ENCODE measurements at regions not wholly inside any gene's neighbourhood (a gene's known extent, or its start where the extent isn't known, plus 50 kb on each side); places are given as distances from the start of the nearest gene placed in this dataset.

GRCh38 chr13:57224414-57224813 lies 57.4 kb downstream of the PRR20E start:
- H3K36me3 ChIP-seq (ENCODE audit: control insufficient read depth, insufficient read depth, low read length): no peaks in the 10 kb centered on the region
- no peak for TF ChIP-seq CTCF (IDR thresholded peaks at IDR 0.05; ENCODE audit: insufficient read depth, low read length, severe bottlenecking)
- no peaks in the 10 kb centered on the region for H3K27me3 ChIP-seq (ENCODE audit: control insufficient read depth, insufficient read depth, low read length)
- no peak overlapping the region for H3K4me3 ChIP-seq (ENCODE audit: low read depth, low read length)
- FAIRE-seq (no peak), DNase-seq (ENCODE audit: low read depth) (no peak)

- Histone ChIP-seq H3K36me3 (ENCODE audit: control insufficient read depth, insufficient read depth, low read length) (no peaks in the 10 kb centered on the region), H3K27me3 (ENCODE audit: control insufficient read depth, insufficient read depth, low read length) (no peaks in the 10 kb centered on the region), H3K4me3 (ENCODE audit: low read depth, low read length) (no peak overlapping the region)
- no peak for TF ChIP-seq CTCF (IDR thresholded peaks at IDR 0.05; ENCODE audit: insufficient read depth, low read length, severe bottlenecking)
- DNase-seq (ENCODE audit: low read depth) (no peak), FAIRE-seq (no peak)
These were observed 83.5 kb downstream of the PRR20E start for GRCh38 chr13:57250472-57250871.

GRCh38 chr13:57253551-57253950 lies 86.6 kb downstream of the PRR20E start:
- H3K4me3 ChIP-seq (ENCODE audit: low read depth, low read length): no peak overlapping the region
- no peak for TF ChIP-seq CTCF (IDR thresholded peaks at IDR 0.05; ENCODE audit: insufficient read depth, low read length, severe bottlenecking)
- DNase-seq (ENCODE audit: low read depth): no peak
- no peak for FAIRE-seq
- no peaks in the 10 kb centered on the region for H3K36me3 ChIP-seq (ENCODE audit: control insufficient read depth, insufficient read depth, low read length)
- no peaks in the 10 kb centered on the region for H3K27me3 ChIP-seq (ENCODE audit: control insufficient read depth, insufficient read depth, low read length)

- no peak for FAIRE-seq
These were observed 98.0 kb downstream of the PRR20E start for GRCh38 chr13:57264965-57265364.

GRCh38 chr13:57270493-57270892 lies 103.5 kb downstream of the PRR20E start:
- TF ChIP-seq CTCF (IDR thresholded peaks at IDR 0.05; ENCODE audit: insufficient read depth, low read length, severe bottlenecking): no peak
- DNase-seq (ENCODE audit: low read depth): no peak
- Histone ChIP-seq H3K27me3 (ENCODE audit: control insufficient read depth, insufficient read depth, low read length) (no peaks in the 10 kb centered on the region), H3K36me3 (ENCODE audit: control insufficient read depth, insufficient read depth, low read length) (no peaks in the 10 kb centered on the region), H3K4me3 (ENCODE audit: low read depth, low read length) (no peak overlapping the region)
- FAIRE-seq: no peak

More at GRCh38 chr13:57264965-57265364, 98.0 kb downstream of the PRR20E start:
- Histone ChIP-seq H3K36me3 (ENCODE audit: control insufficient read depth, insufficient read depth, low read length) (no peaks in the 10 kb centered on the region), H3K27me3 (ENCODE audit: control insufficient read depth, insufficient read depth, low read length) (no peaks in the 10 kb centered on the region), H3K4me3 (ENCODE audit: low read depth, low read length) (no peak overlapping the region)
- no peak for TF ChIP-seq CTCF (IDR thresholded peaks at IDR 0.05; ENCODE audit: insufficient read depth, low read length, severe bottlenecking)
- no peak for DNase-seq (ENCODE audit: low read depth)

- DNase-seq (ENCODE audit: low read depth) (no peak), FAIRE-seq (no peak)
- no peak for TF ChIP-seq CTCF (IDR thresholded peaks at IDR 0.05; ENCODE audit: insufficient read depth, low read length, severe bottlenecking)
- Histone ChIP-seq H3K36me3 (ENCODE audit: control insufficient read depth, insufficient read depth, low read length) (no peaks in the 10 kb centered on the region), H3K4me3 (ENCODE audit: low read depth, low read length) (no peak overlapping the region), H3K27me3 (ENCODE audit: control insufficient read depth, insufficient read depth, low read length) (no peaks in the 10 kb centered on the region)
These were observed 119.6 kb downstream of the PRR20E start for GRCh38 chr13:57286511-57287098.
